ENCODE measurements at regions not wholly inside any gene's neighbourhood (a gene's known extent, or its start where the extent isn't known, plus 50 kb on each side); places are given as distances from the start of the nearest gene placed in this dataset.

- intact Hi-C loops (cut with DNase I): no loop called here
These were observed 143.8 kb upstream of the CELF2 start for GRCh38 chr10:10873915-10874314.

GRCh38 chr10:10878963-10879362 is 138.7 kb upstream of the CELF2 start:
- DNase-seq (ENCODE audit: low spot score): no peak
- H3K4me3 ChIP-seq: no peak overlapping the region
- H3K36me3 ChIP-seq: no peaks in the 10 kb centered on the region
- intact Hi-C loops (cut with DNase I): no loop called here
- H3K4me1 ChIP-seq (replicated peaks): no peaks in the 10 kb centered on the region
- H3K9me3 ChIP-seq: no peaks in the 10 kb centered on the region
- no peaks in the 10 kb centered on the region for H3K27me3 ChIP-seq (replicated peaks; ENCODE audit: insufficient read depth)
- WGBS: 42% methylated on average over 6 of the region's 6 CpGs
- no peak overlapping the region for H3K27ac ChIP-seq
- no peak for TF ChIP-seq POLR2A (IDR thresholded peaks at IDR 0.05)
- TF ChIP-seq POLR2AphosphoS5 (IDR thresholded peaks at IDR 0.05): no peak
- TF ChIP-seq CTCF (IDR thresholded peaks at IDR 0.05): no peak

More at GRCh38 chr10:10873915-10874314, 143.8 kb upstream of the CELF2 start:
- Histone ChIP-seq H3K4me1 (replicated peaks) (no peaks in the 10 kb centered on the region), H3K4me3 (no peak overlapping the region), H3K27ac (no peak overlapping the region), H3K9me3 (no peaks in the 10 kb centered on the region), H3K27me3 (replicated peaks; ENCODE audit: insufficient read depth) (no peaks in the 10 kb centered on the region), H3K36me3 (no peaks in the 10 kb centered on the region)
- DNase-seq (ENCODE audit: low spot score): no peak
- 87% methylated on average over 3 of the region's 3 CpGs for WGBS
- TF ChIP-seq POLR2A (IDR thresholded peaks at IDR 0.05) (no peak), POLR2AphosphoS5 (IDR thresholded peaks at IDR 0.05) (no peak), CTCF (IDR thresholded peaks at IDR 0.05) (no peak)

GRCh38 chr10:10881117-10881813 is 136.4 kb upstream of the CELF2 start:
- no peak for DNase-seq (ENCODE audit: low spot score)
- no peak overlapping the region for H3K27ac ChIP-seq
- no peaks in the 10 kb centered on the region for H3K27me3 ChIP-seq (replicated peaks; ENCODE audit: insufficient read depth)
- intact Hi-C loops (cut with DNase I): no loop called here
- H3K4me1 ChIP-seq (replicated peaks): no peaks in the 10 kb centered on the region
- 92% methylated on average over 6 of the region's 6 CpGs for WGBS
- no peaks in the 10 kb centered on the region for H3K36me3 ChIP-seq
- TF ChIP-seq CTCF (IDR thresholded peaks at IDR 0.05) (no peak), POLR2AphosphoS5 (IDR thresholded peaks at IDR 0.05) (no peak), POLR2A (IDR thresholded peaks at IDR 0.05) (no peak)
- no peak overlapping the region for H3K4me3 ChIP-seq
- H3K9me3 ChIP-seq: no peaks in the 10 kb centered on the region

- H3K36me3 ChIP-seq: no peaks in the 10 kb centered on the region
- no peaks in the 10 kb centered on the region for H3K27me3 ChIP-seq (replicated peaks; ENCODE audit: insufficient read depth)
- intact Hi-C loops (cut with DNase I): no loop called here
- TF ChIP-seq CTCF (IDR thresholded peaks at IDR 0.05): no peak
- no peak for TF ChIP-seq POLR2AphosphoS5 (IDR thresholded peaks at IDR 0.05)
- TF ChIP-seq POLR2A (IDR thresholded peaks at IDR 0.05): no peak
- H3K4me3 ChIP-seq: no peak overlapping the region
- WGBS: 100% methylated on average over 1 of the region's 1 CpG
- DNase-seq (ENCODE audit: low spot score): no peak
- no peaks in the 10 kb centered on the region for H3K4me1 ChIP-seq (replicated peaks)
- H3K9me3 ChIP-seq: no peaks in the 10 kb centered on the region
- no peak overlapping the region for H3K27ac ChIP-seq
These were observed 133.9 kb upstream of the CELF2 start for GRCh38 chr10:10883737-10884136.

- intact Hi-C loops (cut with DNase I): no loop called here
- Histone ChIP-seq H3K27me3 (replicated peaks; ENCODE audit: insufficient read depth) (no peaks in the 10 kb centered on the region), H3K9me3 (no peaks in the 10 kb centered on the region), H3K27ac (no peak overlapping the region), H3K36me3 (no peaks in the 10 kb centered on the region), H3K4me3 (no peak overlapping the region), H3K4me1 (replicated peaks) (no peaks in the 10 kb centered on the region)
- no peak for DNase-seq (ENCODE audit: low spot score)
- 69% methylated on average over 9 of the region's 9 CpGs for WGBS
- TF ChIP-seq POLR2AphosphoS5 (IDR thresholded peaks at IDR 0.05): no peak
- TF ChIP-seq POLR2A (IDR thresholded peaks at IDR 0.05): no peak
- no peak for TF ChIP-seq CTCF (IDR thresholded peaks at IDR 0.05)
These were observed 130.7 kb upstream of the CELF2 start for GRCh38 chr10:10886861-10887531.
